K562 (cell line): ENCODE measurements at regions not wholly inside any gene's neighbourhood (a gene's known extent, or its start where the extent isn't known, plus 50 kb on each side); places are given as distances from the start of the nearest gene placed in this dataset.

ENCODE experiments used
- ATF1 ChIP-seq, 2 experiments: fragments of 450-650 bp in 1 of 2; IDR thresholded peaks; 2 replicates each; pipeline ENCODE4 v1.6.1; 2016; ENCODE audit warnings: missing compliant biosample characterization in 1 of 2, missing genetic modification characterization in 1 of 2
- CHD4 ChIP-seq: fragments of 200-600 bp; sonication (generic); IDR thresholded peaks from 3 replicates; pipeline ENCODE4 v1.6.1; 2012; ENCODE audit warnings: low read depth, mild to moderate bottlenecking, mixed read lengths, low read length, inconsistent platforms; ENCODE audit not compliant: insufficient read depth, insufficient replicate concordance, poor library complexity, severe bottlenecking
- MXI1 ChIP-seq: IDR thresholded peaks from 2 replicates; pipeline ENCODE4 v1.6.1; 2011; ENCODE audit warnings: low read depth, mild to moderate bottlenecking, improper control_type of control experiment, low read length
- NFIC ChIP-seq: fragments of 450-650 bp; IDR thresholded peaks from 2 replicates; pipeline ENCODE4 v1.6.1; 2017; ENCODE audit warnings: mild to moderate bottlenecking, inconsistent platforms
- NR3C1 ChIP-seq: sonication (generic); formaldehyde crosslinking; IDR thresholded peaks from 2 replicates; pipeline ENCODE4 v1.8.1; 2022; ENCODE audit warnings: missing genetic modification reagents
- SIN3A ChIP-seq, 2 experiments: fragments of 150-350 bp in 1 of 2; IDR thresholded peaks; 2 replicates each; pipeline ENCODE4 v1.6.1; 2011 to 2016; ENCODE audit warnings: borderline replicate concordance in 2 of 2, low read depth in 2 of 2, low read length in 2 of 2, mild to moderate bottlenecking in 2 of 2, moderate library complexity in 2 of 2; ENCODE audit not compliant: control insufficient read depth in 1 of 2
- TF ChIP-seq, protein P1 (sequence below), 2 experiments: IDR thresholded peaks; 2 replicates each; pipeline ENCODE4 v1.6.1; 2011; ENCODE audit warnings: borderline replicate concordance in 1 of 2, control low read depth in 1 of 2, low read depth in 1 of 2, low read length in 1 of 2, mild to moderate bottlenecking in 1 of 2, mixed read lengths in 1 of 2, moderate library complexity in 1 of 2; ENCODE audit not compliant: insufficient read depth in 1 of 2, insufficient read length in 1 of 2, poor library complexity in 1 of 2, severe bottlenecking in 1 of 2; ENCODE audit errors: extremely low read depth in 1 of 2
- TF ChIP-seq, protein P2 (sequence below), 3 experiments: IDR thresholded peaks in 2 of 3; conservative IDR thresholded peaks in 1 of 3; 2 replicates each; pipeline ENCODE4 v1.5.1; 2011 to 2012; ENCODE audit warnings: low read length in 3 of 3, mild to moderate bottlenecking in 3 of 3, control low read depth in 2 of 3, improper control_type of control experiment in 1 of 3, inconsistent platforms in 1 of 3, low read depth in 1 of 3, mixed read lengths in 1 of 3, moderate library complexity in 1 of 3; ENCODE audit not compliant: insufficient read depth in 2 of 3

DNA sequence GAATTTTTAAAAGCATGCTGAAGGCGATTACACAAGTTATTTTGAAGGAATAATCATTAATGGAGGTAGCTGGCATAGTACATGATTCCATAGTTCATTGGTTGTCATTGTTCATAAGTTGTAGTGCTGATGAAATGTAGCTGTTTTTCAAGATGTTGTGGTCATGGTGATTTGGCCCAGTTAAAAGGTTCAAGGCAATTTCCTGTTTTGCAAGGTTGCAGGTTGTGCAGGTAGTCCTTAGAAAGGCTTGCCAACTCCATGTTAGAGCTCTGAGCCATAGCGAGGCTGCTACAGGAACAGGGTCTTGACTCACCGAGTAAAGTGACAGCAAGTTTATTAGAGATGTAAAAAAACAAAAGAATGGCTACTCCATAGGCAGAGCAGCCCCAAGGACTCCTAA is 95.8 kb upstream of the CHORDC1 start:
- TF ChIP-seq, protein P1, sequence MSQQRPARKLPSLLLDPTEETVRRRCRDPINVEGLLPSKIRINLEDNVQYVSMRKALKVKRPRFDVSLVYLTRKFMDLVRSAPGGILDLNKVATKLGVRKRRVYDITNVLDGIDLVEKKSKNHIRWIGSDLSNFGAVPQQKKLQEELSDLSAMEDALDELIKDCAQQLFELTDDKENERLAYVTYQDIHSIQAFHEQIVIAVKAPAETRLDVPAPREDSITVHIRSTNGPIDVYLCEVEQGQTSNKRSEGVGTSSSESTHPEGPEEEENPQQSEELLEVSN (IDR thresholded peaks at IDR 0.05; ENCODE audit: borderline replicate concordance in 1 of 2, extremely low read depth in 1 of 2, insufficient read depth in 1 of 2, insufficient read length in 1 of 2, low read depth in 1 of 2, low read length in 1 of 2, poor library complexity in 1 of 2, severe bottlenecking in 1 of 2) = no peak
- TF ChIP-seq NR3C1 = no peak
- no peak for TF ChIP-seq CHD4
- TF ChIP-seq, protein P2, sequence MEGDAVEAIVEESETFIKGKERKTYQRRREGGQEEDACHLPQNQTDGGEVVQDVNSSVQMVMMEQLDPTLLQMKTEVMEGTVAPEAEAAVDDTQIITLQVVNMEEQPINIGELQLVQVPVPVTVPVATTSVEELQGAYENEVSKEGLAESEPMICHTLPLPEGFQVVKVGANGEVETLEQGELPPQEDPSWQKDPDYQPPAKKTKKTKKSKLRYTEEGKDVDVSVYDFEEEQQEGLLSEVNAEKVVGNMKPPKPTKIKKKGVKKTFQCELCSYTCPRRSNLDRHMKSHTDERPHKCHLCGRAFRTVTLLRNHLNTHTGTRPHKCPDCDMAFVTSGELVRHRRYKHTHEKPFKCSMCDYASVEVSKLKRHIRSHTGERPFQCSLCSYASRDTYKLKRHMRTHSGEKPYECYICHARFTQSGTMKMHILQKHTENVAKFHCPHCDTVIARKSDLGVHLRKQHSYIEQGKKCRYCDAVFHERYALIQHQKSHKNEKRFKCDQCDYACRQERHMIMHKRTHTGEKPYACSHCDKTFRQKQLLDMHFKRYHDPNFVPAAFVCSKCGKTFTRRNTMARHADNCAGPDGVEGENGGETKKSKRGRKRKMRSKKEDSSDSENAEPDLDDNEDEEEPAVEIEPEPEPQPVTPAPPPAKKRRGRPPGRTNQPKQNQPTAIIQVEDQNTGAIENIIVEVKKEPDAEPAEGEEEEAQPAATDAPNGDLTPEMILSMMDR (IDR thresholded peaks at IDR 0.05 in 2 of 3, conservative IDR thresholded peaks at IDR 0.05 in 1 of 3; ENCODE audit: insufficient read depth in 2 of 3, low read depth in 1 of 3, low read length in 3 of 3) = no peak
- TF ChIP-seq SIN3A (IDR thresholded peaks at IDR 0.05; ENCODE audit: borderline replicate concordance in 2 of 2, control insufficient read depth in 1 of 2, low read depth in 2 of 2, low read length in 2 of 2) = no peak
- TF ChIP-seq MXI1 = no peak
- no peak for TF ChIP-seq NFIC
- no peak for TF ChIP-seq ATF1 (CRISPR knock-in tag; IDR thresholded peaks at IDR 0.05)
- TF ChIP-seq ATF1 (tag; IDR thresholded peaks at IDR 0.05) = no peak
